ENCODE measurements at regions not wholly inside any gene's neighbourhood (a gene's known extent, or its start where the extent isn't known, plus 50 kb on each side); places are given as distances from the start of the nearest gene placed in this dataset.

- no peak for DNase-seq (ENCODE audit: low read depth)
These were observed 170.7 kb upstream of the PREP start for GRCh38 chr6:105573556-105573955.

- DNase-seq (ENCODE audit: low read depth): no peak
These were observed 170.3 kb upstream of the PREP start for GRCh38 chr6:105573138-105573537.

- no peak for DNase-seq (ENCODE audit: low read depth)
These were observed 167.5 kb upstream of the PREP start for GRCh38 chr6:105570416-105570815.

- DNase-seq (ENCODE audit: low read depth): no peak
These were observed 166.8 kb upstream of the PREP start for GRCh38 chr6:105569706-105570105.

- DNase-seq (ENCODE audit: low read depth): no peak
These were observed 165.9 kb upstream of the PREP start for GRCh38 chr6:105568751-105569150.

- no peak for DNase-seq (ENCODE audit: low read depth)
These were observed 165.3 kb upstream of the PREP start for GRCh38 chr6:105568142-105568541.

DNA sequence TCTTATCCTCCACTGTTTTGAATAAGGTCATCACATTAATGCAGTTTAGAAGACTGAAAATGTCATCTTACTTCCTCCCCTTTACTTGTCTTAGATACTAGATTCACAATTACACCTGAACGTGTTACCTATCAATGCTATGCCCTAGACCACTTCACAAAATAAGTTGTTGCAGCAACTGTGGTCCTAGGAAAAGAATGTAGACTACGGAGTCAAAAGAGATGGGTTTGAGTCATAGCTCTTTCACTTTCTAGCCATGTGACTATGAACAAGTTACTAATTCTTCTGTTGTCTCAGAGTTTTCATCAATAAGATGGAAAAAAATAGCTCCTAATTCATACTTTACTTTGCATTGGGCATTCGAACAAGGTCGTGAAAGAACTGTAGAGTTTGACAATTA lies 164.3 kb upstream of the PREP start:
- DNase-seq (ENCODE audit: low read depth): no peak

GRCh38 chr6:105566503-105566902 lies 163.6 kb upstream of the PREP start:
- DNase-seq (ENCODE audit: low read depth): no peak

DNA sequence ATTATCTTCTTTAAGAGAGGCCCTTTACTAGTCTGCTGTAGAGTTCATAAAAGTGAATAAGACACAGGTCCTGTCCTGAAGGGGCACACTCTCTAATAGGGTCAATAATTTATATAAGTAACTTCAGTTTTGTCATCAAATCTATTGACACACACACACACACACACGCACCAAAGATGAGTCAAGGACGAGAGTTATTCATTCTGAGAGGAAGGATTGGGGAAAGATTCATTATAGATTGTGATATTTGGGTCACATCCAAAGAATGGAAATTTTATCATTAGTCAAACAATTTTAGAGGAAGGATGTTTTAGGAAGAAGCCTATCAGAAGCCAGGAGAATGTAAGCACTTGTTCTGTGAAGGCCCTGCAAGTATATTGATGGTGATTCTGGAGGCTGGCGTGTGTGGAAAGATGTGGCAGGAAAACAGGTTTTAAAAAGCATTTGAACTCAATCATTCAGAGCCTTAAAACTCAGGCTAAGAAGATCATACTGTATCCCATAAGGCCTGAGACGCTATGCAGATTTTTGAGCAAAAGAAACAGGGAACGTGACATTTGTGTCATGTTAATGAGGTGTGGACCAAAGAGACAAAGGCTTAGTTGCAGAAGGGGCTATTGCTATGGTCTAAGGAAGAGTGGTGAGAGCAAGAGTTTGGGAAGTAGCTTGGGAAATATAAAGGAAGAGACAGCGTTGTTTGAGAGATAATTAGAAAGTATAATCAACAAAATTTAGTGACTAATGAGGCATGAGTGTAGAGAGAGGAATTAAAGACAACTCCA lies 161.4 kb upstream of the PREP start:
- no peak for DNase-seq (ENCODE audit: low read depth)

- no peak for DNase-seq (ENCODE audit: low read depth)
These were observed 159.1 kb upstream of the PREP start for GRCh38 chr6:105562027-105562426.

DNA sequence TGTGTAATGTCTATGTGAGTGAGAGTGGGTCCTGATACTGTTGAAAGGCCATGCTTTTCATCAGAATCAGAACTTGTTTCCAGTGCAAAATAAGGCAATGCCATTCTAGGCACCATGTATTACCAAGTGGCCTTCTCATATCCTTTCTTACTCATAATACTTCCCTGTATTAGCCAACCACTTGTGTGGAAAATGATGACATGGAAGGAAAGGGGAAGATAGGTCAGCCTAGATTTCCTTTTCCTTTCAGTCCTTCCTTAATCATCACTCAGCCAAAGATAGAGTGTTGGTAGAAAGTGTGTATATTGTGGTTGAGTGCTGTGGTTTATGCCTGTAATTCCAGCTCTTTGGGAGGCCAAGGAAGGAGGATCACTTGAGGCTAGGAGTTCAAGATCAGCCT lies 158.6 kb upstream of the PREP start:
- DNase-seq (ENCODE audit: low read depth): no peak

DNA sequence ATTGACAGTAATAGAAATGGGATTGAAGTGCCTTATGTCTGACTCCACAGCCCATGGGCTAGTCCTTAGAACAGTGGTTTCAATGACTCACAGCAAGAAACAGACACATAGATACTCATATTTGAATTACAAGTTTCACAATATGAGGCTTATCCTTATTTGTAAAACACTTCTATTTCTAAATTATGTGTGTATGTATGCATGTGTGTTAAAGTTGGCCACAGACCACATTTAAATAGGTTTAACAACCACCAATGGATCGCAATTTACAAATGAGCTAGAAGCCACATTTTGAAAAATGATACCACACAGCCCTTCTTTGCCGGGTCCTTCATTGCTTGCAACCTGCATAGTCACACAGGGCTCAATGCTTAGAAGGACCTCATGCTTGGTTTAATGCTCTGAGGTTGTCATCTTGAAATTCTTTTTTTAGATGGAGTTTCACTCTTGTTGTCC lies 157.8 kb upstream of the PREP start:
- no peak for DNase-seq (ENCODE audit: low read depth)

GRCh38 chr6:105557291-105557690 lies 154.4 kb upstream of the PREP start:
- no peak for DNase-seq (ENCODE audit: low read depth)

DNA sequence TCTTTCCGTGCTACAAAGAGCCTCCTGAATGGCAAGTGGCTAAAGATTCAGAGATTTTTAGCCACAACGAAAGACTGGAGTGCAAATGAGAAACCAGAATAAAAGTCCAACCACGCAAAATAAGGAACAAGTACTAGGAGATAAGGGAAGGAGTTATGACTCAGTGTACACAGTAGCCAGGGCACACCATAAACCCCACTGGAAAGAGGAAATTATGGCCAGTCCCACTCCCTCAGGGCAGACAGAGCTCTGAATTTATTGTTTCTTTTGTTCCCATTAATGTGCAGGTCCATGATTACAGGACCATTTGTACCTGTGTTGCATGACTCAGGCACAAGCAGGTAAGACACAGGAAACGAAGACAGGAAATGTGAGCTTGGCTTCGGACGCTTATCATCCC lies 150.3 kb upstream of the PREP start:
- no peak for DNase-seq (ENCODE audit: low read depth)

DNA sequence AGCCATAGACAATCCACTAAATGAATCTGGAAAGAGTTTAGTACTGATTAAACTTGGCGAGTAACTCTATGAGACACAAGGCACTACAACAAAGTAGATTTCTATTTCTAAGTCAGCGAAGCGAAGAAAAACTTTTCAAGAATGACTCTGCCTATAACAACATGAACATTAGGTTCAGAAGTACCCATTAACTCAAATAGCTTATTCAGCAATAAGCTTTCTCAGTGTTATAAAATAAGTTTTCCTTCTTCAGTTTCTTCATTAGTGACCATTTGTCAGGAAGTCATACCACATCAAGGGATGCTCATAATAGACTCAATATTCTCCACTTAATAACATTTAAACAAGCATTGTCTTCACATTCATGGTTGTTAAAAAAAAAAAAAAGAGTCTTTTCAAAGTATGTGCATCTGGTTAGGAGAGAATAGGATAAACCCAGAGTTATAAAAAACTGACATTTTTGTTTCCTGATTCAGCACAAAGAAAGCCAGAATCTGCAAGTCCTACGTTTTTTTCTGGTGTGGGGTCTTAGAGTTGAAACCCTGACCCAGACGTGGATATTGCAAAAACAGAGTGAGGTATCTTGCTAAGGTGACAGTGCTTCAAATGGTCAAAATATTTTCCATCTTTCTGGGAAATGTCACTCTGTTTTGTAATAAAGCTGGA lies 148.2 kb upstream of the PREP start:
- DNase-seq (ENCODE audit: low read depth): no peak

- no peak for DNase-seq (ENCODE audit: low read depth)
These were observed 143.9 kb upstream of the PREP start for GRCh38 chr6:105546754-105547153.

- DNase-seq (ENCODE audit: low read depth): no peak
These were observed 143.3 kb upstream of the PREP start for GRCh38 chr6:105545947-105546731.

DNA sequence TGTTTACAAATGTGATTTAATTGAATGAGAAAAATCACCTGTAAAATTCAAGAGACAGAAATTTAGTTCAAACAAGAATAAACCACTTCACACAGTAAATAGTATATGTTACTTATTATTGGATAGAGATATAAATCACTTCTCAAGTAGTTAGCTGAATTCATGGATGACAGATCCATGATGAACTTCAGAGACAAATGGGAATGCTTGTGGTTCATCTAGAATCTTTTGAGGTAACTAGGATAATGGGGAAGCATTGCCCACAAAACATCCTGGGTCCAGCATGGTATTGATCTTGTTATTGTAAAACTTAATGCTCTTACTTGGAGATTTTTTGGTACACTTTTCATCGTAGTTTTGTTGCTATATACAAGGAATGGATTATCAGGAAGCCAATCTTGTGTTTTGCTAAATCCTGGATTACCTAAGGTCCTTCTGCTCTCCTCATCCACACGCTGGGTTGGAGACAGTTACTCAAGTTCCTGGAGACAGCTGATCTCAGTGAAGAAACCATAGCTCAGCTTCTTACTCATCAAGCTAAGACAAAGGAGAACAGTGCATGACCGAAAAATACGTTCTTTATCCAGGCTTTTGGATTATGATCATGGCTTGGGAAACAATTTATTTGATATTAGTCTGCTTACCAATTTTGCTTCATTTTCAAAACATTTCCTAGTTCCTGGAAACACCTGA lies 142.5 kb upstream of the PREP start:
- DNase-seq (ENCODE audit: low read depth): no peak

DNA sequence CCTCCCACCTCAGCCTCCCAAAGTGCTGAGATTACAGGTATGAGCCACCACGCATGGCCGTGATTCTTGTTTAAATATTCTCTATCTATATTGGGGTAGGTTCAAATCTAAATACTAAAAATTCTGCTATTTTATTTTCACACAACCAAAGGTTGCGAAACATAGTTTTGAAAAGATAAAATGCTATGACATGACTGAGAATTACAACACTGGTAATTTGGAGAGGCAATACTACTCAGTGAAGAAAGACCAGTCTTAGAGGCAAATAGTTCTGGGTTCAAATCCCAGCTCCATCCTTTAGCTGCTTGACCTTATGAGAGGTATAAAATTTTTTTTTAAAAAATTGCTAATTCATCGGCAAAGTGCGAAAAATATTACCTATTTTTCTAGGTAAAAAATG lies 137.0 kb upstream of the PREP start:
- no peak for DNase-seq (ENCODE audit: low read depth)

DNA sequence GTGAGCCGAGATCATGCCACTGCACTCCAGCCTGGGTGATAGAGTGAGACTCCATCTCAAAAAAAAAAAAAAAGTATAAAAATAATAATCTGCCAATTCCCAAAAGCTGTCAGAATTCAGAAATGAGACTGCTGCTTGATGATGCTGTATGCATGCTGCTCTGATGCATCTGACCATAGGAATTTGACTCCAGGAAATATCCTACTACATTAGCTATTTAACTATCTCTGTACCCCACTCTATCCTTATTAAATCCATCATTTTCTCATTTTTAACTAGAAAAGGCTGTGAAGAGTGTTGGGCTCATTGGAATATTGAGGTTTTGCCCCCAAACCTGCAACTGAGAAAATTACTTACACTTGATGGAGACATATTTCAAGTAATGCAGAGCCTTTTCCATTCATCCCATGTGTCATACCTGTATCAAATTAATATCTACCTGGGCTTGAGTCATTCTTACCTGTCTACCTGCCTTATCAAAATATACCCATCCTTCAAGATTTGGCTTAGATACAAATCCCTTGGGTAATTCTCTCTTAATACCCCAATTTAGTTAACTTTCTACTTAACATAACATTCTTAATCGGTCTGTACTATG lies 135.2 kb upstream of the PREP start:
- no peak for DNase-seq (ENCODE audit: low read depth)

DNA sequence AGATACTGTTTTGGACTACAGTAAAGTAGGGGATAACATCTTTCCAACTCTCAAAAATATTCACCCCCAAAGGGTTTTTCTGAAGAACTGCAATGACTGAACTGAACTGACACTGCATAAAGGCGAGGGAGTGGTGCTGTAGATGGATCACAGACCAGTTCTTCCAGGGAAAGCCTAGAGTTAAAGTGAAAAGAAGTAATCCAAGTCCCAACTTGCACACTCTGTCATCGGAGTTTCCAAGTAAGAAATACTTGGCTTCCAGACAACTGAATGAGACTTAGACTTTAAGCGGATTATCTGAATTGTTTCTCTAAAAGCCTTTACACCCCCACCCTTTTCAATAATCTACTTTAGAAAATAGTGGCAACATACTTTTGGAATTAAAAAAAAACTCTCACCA lies 134.1 kb upstream of the PREP start:
- no peak for DNase-seq (ENCODE audit: low read depth)

GRCh38 chr6:105533301-105533700 lies 130.4 kb upstream of the PREP start:
- no peak for DNase-seq (ENCODE audit: low read depth)

All from stimulated activated CD8-positive, alpha-beta memory T cell treated with anti-CD3 and anti-CD28 coated beads, Interleukin-15, amount 100 ng/mL, for 24 hours (primary cell).